NCI-H748 treated with DMSO at 0.1 percent for 48 hours (cell line): ENCODE measurements at regions not wholly inside any gene's neighbourhood (a gene's known extent, or its start where the extent isn't known, plus 50 kb on each side); places are given as distances from the start of the nearest gene placed in this dataset.

ENCODE experiments used
- DNase-seq: peaks from one replicate; lab custom pipeline; 2025; lab: John Stamatoyannopoulos, UW

- DNase-seq, result no peak
Observed at GRCh38 chr12:91311081-91311480, 128.5 kb upstream of the DCN start.

DNA sequence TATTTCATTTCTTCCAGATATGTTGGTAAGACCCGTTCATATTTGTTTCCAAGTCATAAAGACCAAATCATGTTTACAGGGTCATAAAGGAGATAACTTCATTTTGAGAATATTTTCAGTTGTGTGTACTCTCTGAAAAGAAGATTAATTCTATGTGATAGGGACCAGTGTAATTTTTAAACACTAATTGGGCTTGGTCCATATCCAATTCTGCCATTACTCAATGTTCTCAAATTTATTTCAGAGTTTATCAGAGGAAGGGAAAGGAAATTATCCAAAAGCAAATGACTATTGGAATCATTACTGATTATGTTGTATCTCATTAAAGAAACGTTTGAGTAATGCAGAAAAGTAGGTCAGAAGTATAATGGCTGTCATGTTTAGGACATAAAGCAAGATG is 126.8 kb upstream of the DCN start:
- no peak for DNase-seq

GRCh38 chr12:91307957-91308670 is 125.5 kb upstream of the DCN start:
- DNase-seq, result no peak

- DNase-seq, result no peak
Observed at GRCh38 chr12:91290354-91290753, 107.7 kb upstream of the DCN start.

- no peak for DNase-seq
Observed at GRCh38 chr12:91289906-91290305, 107.3 kb upstream of the DCN start.

DNA sequence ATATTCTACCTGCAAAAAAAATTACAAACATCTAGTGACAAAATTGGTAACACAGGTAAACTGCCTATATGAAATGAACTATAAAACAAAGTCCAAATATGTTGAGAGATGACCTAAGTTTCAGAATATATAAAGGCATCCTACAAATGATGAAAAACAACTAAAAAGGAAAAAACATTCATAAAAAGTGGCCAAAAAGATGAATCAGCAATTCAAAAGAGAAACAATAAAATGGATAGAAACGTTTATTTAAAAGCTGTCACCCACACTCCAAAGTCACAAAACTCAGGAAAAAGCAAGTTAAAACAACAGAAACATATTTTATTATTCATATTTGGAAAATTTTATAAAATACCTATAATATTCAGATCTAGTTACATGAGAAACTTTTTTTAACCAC is 106.5 kb upstream of the DCN start:
- no peak for DNase-seq

DNA sequence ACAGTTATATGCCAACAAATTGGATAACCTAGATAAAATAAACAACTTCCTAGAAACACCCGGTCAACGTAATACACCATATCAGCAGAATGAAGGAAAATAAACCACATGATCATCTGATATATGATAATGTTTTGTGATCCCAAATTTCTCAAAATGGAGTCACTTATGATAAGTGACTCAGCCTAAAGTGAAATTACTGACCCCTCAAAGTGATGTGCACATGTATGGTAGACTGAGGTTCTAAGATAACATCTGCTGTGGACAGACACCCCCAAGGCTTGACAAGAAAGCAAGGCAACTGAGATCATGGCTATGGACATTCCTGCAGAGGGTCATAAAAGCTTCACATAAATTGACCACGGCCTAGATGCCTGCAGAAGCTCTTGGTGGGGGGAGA is 105.1 kb upstream of the DCN start:
- no peak for DNase-seq

GRCh38 chr12:91278126-91278525 is 95.5 kb upstream of the DCN start:
- no peak for DNase-seq

GRCh38 chr12:91276509-91276908 is 93.9 kb upstream of the DCN start:
- no peak for DNase-seq

- DNase-seq, result no peak
Observed at GRCh38 chr12:91275321-91275720, 92.7 kb upstream of the DCN start.

GRCh38 chr12:91274916-91275315 is 92.3 kb upstream of the DCN start:
- DNase-seq, result no peak

- no peak for DNase-seq
Observed at GRCh38 chr12:91273560-91273959, 90.9 kb upstream of the DCN start.

DNA sequence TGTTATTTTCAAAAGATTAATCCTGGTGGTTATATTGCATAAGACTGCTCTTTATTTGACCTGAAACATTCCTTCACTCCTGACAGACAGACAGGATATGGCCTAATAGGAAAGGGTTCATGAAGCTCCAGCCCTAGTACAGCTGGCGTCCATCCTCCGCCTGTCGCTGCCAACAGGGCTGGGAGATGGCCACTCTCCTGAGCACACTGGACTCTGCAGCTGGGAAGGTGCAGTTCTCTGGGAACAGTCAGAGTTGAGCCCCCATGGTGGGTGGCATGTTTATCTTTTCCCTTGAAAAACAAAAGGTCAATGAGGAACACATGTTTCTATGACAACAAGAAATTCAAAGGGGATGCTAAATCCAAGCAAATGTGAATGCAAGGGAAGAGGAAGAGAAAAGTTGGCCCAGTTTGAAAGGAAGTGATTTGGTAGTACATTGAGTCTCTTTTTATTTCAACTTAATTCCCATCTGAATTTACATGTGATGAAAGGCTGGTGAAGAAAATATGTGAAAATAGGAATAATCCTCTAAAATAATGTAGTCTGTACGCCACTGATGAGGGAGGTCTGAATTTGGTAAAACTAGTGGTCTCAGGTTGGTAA is 89.9 kb upstream of the DCN start:
- no peak for DNase-seq

DNA sequence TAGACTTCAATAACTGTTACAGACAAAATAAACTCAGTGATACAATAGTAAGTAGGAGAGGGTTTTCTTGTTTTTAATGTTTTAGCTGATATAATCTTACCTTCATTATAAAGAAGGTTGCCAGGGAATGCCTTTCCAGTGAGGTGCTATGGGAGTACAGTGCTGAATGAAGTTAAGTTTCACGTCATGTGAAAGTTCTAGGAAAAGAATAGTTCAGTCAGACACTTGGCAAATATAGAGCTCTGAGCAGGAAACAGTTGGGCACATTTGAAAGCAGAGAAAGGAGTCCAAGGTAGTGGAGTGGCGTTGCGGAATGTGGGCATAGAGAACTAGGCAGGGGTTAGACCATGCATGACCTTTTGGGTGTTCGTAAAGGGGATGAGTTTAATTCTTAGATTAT is 88.6 kb upstream of the DCN start:
- no peak for DNase-seq

DNA sequence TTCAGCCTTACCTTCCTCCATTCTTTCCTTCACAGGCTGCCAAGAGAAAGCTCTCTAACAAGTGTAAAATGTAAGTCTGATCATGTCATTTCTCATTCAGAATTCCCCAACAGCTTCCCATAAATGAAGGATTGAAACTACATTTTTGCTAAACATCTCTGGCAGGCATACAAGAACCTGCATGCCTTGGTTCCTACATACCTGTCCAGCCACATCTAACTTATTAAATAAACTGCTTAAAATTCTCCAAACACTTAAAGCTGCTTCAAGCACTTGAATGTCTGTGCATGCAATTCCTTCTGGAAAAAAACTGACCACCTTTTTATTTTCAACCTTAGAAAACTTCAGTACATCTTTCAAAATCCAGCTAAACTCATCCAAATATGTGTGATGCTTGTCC is 84.4 kb upstream of the DCN start:
- no peak for DNase-seq

GRCh38 chr12:91264178-91264577 is 81.6 kb upstream of the DCN start:
- no peak for DNase-seq

- DNase-seq, result no peak
Observed at GRCh38 chr12:91261820-91262676, 79.4 kb upstream of the DCN start.

- no peak for DNase-seq
Observed at GRCh38 chr12:91256411-91256810, 73.8 kb upstream of the DCN start.

DNA sequence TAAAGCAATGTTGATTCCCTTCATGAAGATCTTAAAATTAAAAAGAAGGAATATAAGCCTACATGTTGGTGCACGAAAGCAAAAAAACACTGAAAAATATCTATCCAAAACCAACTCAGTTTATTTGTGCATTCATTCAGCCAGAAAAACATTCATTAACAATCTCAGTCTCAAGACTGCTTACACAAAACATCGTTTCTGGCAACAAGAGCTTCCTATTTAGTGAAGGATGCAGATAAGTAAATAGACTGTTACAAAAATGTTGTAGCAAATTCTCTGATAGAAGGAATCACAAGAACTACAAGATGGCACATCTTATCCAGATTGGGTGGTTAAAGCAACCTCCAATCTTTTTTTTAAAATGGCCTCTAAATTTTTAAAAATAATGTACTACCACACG is 69.7 kb upstream of the DCN start:
- no peak for DNase-seq

GRCh38 chr12:91250273-91250665 is 67.7 kb upstream of the DCN start:
- DNase-seq, result no peak

DNA sequence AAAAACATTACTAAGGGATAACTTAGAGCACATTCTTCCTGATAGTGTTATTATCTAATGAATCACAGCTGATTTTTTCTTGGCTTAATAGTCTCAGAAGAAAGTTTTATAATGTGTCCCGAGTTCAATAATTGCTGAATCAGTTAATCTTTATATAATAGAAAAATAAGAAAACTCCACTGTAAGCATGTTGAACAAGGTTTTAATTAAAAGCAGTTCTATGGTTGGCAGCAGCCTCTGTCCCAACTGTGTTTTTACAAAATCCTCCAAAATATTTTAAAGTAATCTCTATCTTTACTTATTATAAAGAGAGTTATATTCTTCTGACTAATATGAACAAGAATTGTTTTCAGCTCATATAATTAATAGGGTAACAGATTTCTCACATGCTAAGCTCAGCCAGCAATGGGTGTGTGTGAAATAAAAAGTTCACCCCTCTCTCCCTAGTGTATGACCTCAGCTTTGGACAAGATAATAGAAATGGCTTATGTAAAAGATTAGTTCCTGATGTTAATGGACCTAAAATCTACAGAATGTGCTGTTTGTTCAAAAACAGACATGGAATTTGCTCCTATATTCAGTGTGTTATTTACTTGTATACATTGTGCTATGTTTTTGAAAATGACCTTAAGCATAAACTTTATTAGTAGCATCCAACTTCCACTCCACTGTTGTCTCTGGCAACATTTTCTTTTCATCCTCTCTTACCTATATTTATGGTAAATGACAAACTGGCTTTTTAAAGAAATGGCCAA is 67.1 kb upstream of the DCN start:
- no peak for DNase-seq

DNA sequence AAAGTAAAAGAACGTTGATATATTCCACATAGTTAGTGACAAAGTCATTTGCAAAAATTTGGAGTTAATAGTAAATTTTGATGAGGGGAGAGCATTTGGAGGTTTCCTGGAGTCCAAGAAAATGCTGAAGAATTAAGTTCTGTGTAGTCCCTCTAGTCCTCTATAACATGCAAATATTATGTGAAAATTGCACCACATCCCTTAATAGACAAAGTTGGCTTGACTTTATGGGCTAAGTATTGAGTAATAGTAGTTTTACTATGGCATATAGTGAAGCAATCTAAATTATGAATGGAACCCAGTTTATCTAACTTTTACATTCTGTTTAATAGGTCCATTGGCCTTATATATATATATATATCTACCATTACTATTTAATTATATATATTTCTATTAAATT is 66.4 kb upstream of the DCN start:
- no peak for DNase-seq
